ENCODE measurements at regions not wholly inside any gene's neighbourhood (a gene's known extent, or its start where the extent isn't known, plus 50 kb on each side); places are given as distances from the start of the nearest gene placed in this dataset.
"Not testable (repeated sequence)": the region's sequence is repeated elsewhere in the genome, so short reads cannot be mapped to it uniquely, and the experiment has no call there.

DNA sequence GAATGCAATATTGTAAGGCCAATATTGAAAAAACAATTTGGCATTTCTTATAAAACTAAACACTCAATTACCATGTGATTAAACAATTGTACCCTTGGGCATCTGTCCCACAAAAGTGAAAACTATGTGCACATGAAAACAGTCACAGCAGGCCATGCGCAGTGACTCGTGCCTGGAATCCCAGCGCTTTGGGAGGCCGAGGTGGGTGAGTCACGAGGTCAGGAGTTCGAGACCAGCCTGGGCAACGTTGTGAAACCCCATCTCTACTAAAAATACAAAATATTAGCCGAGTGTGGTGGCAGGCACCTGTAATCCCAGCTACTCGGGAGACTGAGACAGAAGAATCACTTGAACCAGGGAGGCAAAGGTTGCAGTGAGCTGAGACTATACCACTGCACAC, 343.7 kb downstream of the DMRTA1 start:
- DNase-seq: no peak
- intact Hi-C loops (cut with DNase I): no loop called here
- no peak for ATAC-seq (ENCODE audit: poor library complexity)

DNA sequence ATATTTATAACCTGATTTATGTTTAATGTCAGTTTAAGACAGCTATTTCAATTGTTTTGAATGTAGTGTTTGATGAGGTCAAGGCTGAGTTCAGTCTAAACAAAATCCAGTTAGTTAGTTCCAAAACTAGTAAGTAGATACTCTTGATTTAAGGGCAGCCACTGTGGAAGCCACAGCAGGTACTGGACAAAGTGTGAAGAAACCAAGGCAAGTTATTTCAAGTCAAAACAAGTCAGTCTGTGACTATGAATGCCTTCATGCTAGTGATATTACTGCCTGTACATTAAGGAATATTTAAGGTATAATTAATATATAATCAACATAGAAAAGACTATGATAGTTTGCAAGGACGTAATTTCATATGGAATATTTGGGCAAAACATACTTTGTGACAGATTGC, 362.3 kb downstream of the DMRTA1 start:
- intact Hi-C loops (cut with DNase I): no loop called here
- DNase-seq: no peak
- ATAC-seq (ENCODE audit: poor library complexity): no peak

DNA sequence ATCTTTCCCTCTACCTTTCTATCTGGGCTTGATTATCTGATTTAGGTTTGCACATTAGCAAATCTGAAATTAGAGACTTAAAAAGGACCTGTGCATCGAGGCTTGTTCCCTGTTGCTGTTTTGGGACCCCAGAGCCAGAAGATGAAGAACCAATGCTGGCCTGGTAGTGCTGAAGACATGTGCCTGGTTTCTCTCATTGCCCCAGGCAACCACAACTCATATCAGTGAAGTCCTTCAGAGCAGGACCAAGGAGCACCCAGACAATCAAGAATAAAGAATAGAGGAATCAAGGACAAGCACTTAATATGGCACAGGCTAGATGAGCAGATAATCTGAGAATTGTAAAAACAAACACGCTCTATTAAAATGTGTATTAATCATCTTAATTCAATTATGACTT, 362.7 kb downstream of the DMRTA1 start:
- intact Hi-C loops (cut with DNase I): no loop called here
- no peak for ATAC-seq (ENCODE audit: poor library complexity)
- DNase-seq: no peak

DNA sequence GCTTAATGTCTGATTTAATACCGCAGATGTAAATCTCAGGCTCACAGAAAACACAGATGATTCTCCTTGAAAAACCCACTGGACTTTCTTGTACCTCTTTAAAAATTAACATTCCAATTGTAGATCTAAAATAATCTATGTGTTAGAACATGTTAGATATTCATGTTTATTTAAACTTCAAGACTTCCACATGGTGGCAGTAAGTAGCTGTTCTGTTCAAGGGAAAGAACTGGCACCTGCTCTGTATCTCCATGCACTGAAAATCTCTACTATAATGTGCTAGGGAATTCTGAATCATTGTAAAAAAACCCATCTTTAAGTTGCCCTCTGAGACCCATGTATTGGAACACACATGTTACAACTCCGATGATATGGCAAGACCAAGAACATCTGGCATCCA, 366.9 kb downstream of the DMRTA1 start:
- no peak for DNase-seq
- intact Hi-C loops (cut with DNase I): no loop called here
- no peak for ATAC-seq (ENCODE audit: poor library complexity)

DNA sequence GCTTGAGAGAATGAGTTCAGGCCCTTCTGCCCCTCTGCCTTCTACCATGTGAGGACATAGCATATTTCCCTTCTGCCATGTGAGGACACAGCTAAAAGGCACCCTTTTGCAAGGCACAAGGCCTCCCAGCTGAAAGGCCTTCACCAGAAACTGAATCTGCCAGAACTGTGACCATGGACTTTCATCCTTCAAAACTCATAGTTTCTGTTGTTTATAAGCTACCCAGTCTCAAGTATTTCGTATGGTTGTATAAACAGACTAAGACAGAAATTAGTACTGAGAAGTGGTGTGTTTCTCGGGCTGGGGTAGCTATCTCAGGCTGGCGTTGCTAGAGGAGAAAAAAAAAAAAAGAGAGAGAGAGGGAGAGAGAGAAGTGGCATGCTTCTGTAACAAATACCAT, 368.6 kb downstream of the DMRTA1 start:
- intact Hi-C loops (cut with DNase I): no loop called here
- ATAC-seq (ENCODE audit: poor library complexity): no peak
- no peak for DNase-seq

DNA sequence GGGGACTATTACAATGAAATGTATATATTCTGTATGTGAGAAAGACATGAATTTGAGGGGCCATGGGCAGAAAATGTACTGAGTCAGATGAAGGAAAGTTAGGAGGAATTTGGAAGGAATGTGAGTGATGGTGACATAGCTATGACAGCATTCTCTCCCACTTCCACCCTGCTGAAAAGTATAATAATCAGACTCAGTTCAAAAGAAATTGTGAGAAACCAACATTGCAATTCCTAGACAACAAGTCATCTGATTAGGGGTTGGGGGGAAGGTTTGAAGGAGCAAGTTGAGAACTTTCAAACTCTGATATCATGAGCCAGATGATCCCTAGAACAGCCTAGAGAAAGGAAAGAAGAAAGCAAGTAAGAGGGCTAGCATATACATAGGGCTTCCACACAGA, 370.6 kb downstream of the DMRTA1 start:
- intact Hi-C loops (cut with DNase I): no loop called here
- ATAC-seq (ENCODE audit: poor library complexity): no peak

DNA sequence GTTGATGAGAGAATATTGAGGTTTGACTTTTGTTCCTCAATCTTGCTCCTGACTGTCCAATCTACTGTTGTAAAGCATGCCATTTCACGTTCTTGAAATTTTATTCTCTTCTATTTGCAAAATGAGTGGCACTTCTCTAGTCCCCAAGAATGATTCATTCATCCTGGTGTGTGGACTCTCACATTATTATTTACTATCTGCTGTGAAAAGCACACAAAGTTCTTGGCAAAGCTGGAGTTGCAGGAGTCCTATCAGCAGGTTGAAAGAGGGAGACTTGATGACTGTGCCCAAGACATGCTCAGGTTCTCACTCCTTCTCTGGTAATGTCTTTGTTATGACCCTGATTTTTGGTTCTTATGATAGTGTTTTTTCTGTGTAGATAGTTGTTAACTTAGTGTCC, 382.6 kb downstream of the DMRTA1 start:
- ATAC-seq (ENCODE audit: poor library complexity) (no peak), DNase-seq (no peak)
- intact Hi-C loops (cut with DNase I): no loop called here

More for the DNA sequence above, 370.6 kb downstream of the DMRTA1 start:
- DNase-seq: no peak

DNA sequence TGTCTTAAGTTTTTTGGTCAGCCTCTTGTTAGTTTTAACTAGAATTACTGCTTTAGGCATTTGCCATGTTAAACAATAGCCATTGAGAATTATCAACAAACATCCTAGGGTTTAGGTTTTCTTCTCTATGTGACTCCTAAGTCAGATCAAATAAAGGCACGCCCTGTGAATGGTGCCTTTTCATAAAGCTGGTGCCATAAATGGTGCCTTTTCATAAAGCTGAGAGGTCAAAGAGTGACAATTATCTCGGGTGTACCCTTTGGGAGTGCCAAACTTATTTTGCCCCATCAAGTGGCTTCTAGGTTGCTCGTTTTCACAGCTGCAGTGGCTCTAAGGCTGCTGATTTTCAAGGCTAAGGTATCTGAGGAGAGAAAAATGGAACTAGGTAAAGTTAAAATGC, 391.6 kb downstream of the DMRTA1 start:
- ATAC-seq (ENCODE audit: poor library complexity): no peak
- no peak for DNase-seq
- intact Hi-C loops (cut with DNase I): no loop called here

DNA sequence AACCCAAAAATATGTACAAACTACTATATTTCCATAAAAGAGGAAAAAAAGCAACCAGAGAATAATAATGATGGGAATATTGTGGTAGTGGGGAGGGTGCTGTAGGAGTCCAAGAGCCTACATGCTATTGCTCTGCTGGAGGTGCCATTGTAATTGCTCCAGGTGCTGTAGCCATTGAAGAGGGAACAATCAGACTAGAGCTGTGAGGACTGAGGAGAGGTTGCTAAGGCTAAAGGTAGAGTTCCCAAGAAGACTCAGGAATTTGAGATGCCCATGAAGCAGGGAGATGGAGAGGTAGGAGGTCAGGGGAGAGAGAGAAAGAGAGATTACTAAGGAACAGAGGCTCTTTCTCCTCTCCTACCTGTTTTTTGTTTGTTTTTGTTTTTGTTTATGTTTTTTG, 394.0 kb downstream of the DMRTA1 start:
- ATAC-seq (ENCODE audit: poor library complexity) (no peak), DNase-seq (no peak)
- intact Hi-C loops (cut with DNase I): no loop called here

DNA sequence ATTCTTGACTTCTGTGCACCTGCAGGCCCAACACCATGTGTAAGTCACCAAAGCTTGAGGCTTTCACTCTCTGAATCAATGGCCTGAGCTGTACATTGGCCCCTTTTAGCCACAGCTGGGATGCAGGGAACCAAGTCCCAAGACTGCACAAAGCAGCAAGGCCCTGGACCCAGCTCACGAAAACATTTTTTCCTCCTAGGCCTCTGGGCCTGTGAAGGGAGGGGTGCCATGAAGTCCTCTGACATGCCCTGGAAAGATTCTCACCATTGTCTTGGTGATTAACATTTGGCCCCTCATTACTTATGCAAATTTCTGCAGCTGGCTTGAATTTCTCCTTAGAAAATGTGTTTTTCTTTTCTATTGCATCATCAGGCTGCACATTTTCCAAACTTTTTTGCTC, 398.6 kb downstream of the DMRTA1 start:
- intact Hi-C loops (cut with DNase I); DNase-seq; ATAC-seq (ENCODE audit: poor library complexity): not testable (repeated sequence)

DNA sequence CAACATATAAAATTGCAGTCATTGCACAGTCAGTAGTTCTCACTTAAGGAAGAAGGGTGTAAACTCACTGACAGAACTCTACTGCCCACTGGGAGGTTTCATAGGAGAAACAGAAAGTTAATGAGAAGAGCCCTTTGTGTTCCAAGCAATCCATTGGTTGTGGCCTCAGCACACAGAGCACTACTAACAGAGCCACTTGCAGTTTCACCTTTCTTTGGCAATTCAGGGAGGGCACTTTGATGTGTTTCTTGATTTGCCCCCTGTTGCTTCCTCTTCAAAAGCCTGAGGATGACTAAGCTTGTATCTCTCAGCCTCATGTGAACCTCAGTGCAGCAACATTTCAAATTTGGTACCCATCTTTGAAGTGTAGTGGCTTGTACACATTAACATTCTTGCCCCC, 409.4 kb downstream of the DMRTA1 start:
- intact Hi-C loops (cut with DNase I): no loop called here
- ATAC-seq (ENCODE audit: poor library complexity) (no peak), DNase-seq (no peak)

DNA sequence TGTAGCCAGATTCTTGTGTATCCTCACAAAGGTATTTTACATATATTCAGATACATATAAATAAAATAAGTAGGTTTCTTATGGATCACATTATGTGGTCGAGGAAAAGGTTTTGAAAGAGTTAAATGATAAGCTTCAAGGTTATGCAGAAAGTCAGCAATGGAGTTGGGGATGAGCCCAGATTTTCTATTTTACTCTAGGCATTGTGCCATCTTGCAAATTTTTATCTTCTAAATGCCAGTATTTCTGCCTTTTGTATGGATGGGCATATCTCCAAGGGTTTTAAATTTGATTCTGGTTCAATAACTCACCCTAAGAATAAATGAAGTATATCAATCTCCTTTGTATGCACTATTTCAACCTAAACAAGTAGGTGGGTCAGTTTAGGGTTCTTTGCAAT, 410.7 kb downstream of the DMRTA1 start:
- DNase-seq (no peak), ATAC-seq (ENCODE audit: poor library complexity) (no peak)
- intact Hi-C loops (cut with DNase I): no loop called here

DNA sequence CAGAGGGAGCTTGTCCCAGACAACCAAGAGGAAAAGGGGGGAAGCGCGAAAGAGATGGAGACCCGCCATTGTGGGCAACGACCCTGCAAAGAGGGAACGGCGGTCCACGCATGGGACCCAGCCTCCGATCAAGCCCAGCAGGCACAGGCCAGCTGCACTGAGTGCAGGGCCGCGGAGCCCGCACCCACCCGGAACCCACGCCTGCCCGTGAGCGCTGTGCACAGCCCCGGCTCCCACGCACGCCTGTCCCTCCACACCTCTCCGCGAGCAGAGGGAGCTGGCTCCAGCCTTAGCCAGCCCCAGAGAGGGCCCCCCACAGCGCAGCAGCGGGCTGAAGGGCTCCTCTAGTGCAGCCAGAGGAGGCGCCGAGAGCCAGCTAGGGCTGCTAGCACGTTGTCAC, 416.5 kb downstream of the DMRTA1 start:
- intact Hi-C loops (cut with DNase I): no loop called here
- no peak for ATAC-seq (ENCODE audit: poor library complexity)
- no peak for DNase-seq

DNA sequence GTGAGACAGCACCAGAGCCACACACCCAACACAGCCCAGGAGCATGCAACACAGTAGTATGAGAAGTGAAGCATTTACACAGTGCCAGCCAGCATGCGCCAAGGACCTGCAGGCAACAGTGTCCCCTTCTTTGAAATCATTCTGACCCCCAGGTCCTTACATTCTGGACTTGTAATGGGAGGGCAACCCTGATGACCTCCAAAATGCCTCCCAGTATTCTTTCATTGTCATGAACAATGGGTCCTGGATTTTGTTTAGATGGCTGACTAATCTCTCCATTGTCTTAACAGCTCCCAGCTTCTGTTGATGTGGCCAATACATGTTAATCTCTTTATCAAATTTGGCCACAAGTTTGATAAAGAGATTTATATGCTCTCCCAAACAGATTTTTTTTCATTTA, 417.1 kb downstream of the DMRTA1 start:
- intact Hi-C loops (cut with DNase I): no loop called here
- ATAC-seq (ENCODE audit: poor library complexity) (no peak), DNase-seq (no peak)

DNA sequence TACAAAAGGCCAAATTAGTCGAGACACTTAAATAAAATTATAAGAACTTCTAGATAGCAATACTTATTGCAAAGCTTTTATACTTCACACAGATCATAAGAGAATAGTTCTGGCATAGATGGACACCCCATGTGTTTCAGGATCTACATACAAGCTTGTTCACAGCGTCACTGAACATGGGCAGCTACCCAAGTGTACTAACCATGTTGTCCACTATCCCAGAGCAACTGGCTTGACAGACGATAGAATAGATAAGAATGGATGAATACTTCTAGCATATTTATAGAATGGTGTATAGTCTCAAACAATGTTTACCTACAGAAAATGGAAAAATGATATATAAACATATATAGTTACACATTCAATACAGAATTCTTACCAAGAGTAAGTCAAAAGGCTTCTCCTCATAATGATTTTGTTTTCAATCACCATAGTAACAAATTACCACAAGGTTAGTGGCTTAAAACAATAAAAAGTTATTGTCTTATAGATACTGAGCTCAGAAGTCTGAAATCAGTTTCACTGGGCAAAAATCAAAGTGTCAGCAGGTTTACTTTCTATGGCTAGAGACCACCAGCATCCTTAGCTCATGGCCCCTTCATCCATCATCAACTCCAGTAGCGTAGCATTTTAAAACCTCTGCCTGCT, 446.7 kb downstream of the DMRTA1 start:
- no peak for DNase-seq
- intact Hi-C loops (cut with DNase I): no loop called here
- ATAC-seq (ENCODE audit: poor library complexity): no peak

DNA sequence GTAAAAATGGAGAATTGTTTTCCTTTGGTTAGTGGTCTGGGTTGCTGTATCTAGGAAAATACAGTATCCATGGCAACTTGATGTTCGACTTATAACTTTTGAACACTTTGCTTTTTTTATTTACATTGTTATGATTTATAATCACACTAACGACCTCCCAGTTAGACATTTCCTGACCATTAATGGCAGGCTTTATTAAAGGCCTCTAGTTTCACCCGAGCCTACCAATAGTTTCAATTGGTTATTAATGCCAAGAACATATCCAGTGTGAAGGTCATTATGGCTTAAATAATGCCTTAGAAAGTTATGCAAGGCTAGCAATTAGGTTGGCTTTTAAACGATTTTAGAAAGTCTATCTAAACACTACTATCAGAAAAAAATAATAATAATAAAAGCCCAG, 452.0 kb downstream of the DMRTA1 start:
- intact Hi-C loops (cut with DNase I): no loop called here
- DNase-seq: no peak
- no peak for ATAC-seq (ENCODE audit: poor library complexity)

DNA sequence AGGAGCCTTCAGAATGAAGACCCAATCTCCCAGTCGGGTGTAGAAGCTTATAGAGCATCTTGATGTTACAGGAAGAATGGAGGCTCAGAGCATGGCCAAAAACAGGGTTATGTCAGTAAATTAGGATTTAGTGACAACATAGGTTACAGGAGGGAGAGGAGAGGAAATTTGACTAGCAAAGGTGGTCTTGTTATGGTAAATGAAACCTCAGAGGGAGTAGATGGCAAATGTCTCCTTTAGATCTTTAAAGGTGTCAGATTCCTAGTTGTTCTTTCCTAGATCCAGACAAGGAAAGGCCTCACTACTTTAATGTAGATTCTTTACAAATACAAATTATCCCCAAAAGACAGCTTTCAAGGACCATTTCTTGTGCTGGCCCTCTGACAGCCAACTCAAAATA, 465.0 kb downstream of the DMRTA1 start:
- no peak for DNase-seq
- ATAC-seq (ENCODE audit: poor library complexity): no peak
- intact Hi-C loops (cut with DNase I): no loop called here

DNA sequence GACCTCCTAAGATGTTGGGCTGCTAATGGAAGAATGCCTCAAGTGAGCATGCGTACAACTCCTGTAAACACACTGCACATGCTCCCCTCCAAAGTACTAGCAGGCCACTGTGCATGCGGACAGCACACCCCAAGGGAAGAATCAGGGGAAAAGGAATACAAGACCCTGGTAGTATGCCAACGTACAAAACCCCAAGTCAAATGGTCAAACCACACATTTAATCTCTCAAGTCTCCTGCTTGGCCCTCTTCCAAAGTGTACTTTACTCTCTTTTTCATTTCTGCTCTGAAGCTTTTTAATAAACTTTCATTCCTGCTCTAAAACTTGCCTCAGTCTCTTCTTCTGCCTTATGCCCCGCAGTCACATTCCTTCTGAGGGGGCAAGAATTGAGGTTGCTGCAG, 466.4 kb downstream of the DMRTA1 start:
- DNase-seq (no peak), ATAC-seq (ENCODE audit: poor library complexity) (no peak)
- intact Hi-C loops (cut with DNase I): no loop called here

DNA sequence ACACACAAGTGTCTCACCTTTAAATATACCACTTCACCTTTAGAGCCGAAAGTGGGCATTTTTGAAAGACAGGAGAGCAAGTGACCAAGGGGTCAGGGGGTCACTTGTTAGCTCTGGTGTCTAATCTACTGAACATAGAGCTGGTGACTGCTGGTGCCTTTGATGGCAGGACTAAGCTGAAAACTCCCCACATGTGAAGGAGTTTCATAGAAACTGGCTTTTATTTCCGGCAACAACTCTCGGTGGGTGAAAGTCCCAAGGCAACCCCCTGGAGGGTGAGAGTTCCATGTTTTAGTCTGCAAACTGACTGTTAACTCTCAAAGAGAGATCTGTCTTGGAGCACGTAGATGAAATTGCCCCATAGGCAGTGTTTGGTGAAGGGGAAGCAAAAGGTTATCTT, 466.9 kb downstream of the DMRTA1 start:
- intact Hi-C loops (cut with DNase I): no loop called here
- DNase-seq (no peak), ATAC-seq (ENCODE audit: poor library complexity) (no peak)

DNA sequence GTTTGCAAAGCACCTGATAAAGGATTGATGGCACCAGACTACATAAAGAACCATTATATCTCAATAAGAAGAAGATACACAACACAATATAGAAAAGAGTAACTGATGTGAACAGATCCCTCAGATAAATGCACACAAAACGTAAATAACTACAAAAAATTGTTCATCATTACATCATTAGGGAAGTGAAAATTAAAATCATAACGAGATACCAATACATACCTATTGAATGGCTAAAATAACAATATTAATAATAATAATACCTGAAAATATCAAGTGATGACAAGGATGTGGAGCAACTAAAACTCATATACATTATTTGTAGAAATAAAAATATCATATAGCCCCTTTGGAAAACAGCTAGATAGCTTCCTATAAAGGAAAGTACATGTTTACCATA, 469.5 kb downstream of the DMRTA1 start:
- DNase-seq (no peak), ATAC-seq (ENCODE audit: poor library complexity) (no peak)
- intact Hi-C loops (cut with DNase I): no loop called here

DNA sequence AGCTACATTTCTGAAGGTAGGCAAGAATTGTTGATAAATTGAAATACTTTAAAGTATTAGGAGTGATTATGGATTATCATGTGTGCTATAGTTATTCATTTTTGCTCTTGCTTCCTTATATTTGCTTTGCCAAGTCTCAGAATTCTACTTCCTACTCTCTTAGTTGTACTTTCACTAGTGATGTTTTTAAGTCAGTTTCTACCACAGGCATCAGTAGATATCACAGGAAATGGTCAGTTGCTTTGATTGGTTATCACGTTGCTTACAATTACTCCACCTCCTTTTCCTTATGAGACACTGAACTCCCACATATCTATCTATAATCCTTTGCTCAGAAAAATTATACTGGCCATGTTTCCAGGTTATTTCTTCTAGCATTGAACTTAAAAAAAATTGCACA, 472.8 kb downstream of the DMRTA1 start:
- DNase-seq (no peak), ATAC-seq (ENCODE audit: poor library complexity) (no peak)
- intact Hi-C loops (cut with DNase I): no loop called here

DNA sequence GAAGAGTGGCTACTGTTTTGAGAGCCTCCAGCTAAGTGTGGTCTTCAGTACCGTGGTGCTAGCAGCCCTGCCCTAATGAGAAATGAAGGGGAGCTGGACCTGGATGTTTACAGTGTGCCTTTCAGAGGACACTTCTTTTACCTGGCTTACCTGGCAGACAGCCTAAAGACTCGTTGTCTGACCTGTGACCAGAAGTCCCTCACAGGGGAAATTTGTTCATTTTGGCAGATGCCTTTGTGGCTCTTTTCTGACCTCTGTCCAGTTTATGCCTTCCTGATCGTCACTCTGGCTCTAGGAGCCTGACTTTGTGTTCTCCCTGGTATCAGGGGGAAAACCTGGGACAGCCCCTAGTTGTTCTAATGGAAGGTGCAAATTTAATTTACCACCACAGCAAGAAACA, 475.1 kb downstream of the DMRTA1 start:
- ATAC-seq (ENCODE audit: poor library complexity): no peak
- intact Hi-C loops (cut with DNase I): no loop called here
- DNase-seq: no peak
